ENCODE measurements at regions not wholly inside any gene's neighbourhood (a gene's known extent, or its start where the extent isn't known, plus 50 kb on each side); places are given as distances from the start of the nearest gene placed in this dataset.

DNA sequence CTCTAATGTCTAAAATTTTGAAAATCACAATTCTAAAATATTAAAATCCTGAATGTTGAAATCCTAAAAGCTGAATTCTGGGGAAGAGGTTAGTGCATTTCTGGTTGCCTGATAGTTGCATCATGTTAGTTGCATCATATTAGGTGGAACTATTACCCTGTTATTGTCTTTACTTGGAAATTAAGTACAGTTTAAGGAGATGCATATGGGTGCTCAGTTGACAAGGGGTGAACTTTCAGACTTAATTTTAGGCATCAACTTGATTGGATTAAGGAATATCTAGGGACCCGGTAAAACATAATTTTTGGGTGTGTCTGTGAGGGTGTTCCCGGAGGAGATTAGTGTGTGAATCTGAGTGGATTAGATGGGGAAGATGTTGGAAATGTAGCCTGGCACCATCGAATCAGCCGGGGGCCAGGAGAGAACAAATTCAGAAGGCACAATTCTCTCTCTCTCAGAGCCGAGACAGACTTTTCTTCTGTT lies 409.8 kb downstream of the PLCL1 start:
- no peak for DNase-seq (ENCODE audit: low read depth)
- H3K4me3 ChIP-seq (ENCODE audit: low read length) = no peak overlapping the region
- no peak for TF ChIP-seq CTCF (IDR thresholded peaks at IDR 0.05; ENCODE audit: insufficient read depth, low read depth, low read length, missing control alignments)

- no peak overlapping the region for H3K4me3 ChIP-seq (ENCODE audit: low read length)
- no peak for DNase-seq (ENCODE audit: low read depth)
- TF ChIP-seq CTCF (IDR thresholded peaks at IDR 0.05; ENCODE audit: insufficient read depth, low read depth, low read length, missing control alignments) = no peak
Observed at GRCh38 chr2:198213253-198213652, 408.9 kb downstream of the PLCL1 start.

- no peak for DNase-seq (ENCODE audit: low read depth)
- no peak overlapping the region for H3K4me3 ChIP-seq (ENCODE audit: low read length)
- TF ChIP-seq CTCF (IDR thresholded peaks at IDR 0.05; ENCODE audit: insufficient read depth, low read depth, low read length, missing control alignments) = no peak
Observed at GRCh38 chr2:198211706-198212105, 407.3 kb downstream of the PLCL1 start.

GRCh38 chr2:198203336-198204069 lies 399.1 kb downstream of the PLCL1 start:
- H3K4me3 ChIP-seq (ENCODE audit: low read length) = no peak overlapping the region
- DNase-seq (ENCODE audit: low read depth) = no peak
- TF ChIP-seq CTCF (IDR thresholded peaks at IDR 0.05; ENCODE audit: insufficient read depth, low read depth, low read length, missing control alignments) = no peak
